Endothelial cell of umbilical vein (primary cell): ENCODE measurements at regions not wholly inside any gene's neighbourhood (a gene's known extent, or its start where the extent isn't known, plus 50 kb on each side); places are given as distances from the start of the nearest gene placed in this dataset.

Experiments
- BruUV-seq: library from RNA; stranded (reverse); fragments of 400-500 nt; replicated peaks from 2 replicates; lab custom pipeline; 2021; lab: Mats Ljungman, UMichigan
- CTCF ChIA-PET: fragments of 300-600, 350-600 bp; sonication (Branson Sonifier 250); formaldehyde crosslinking; loops from one replicate; lab custom pipeline; 2021; ENCODE audit warnings: antibody characterized with exemption, inconsistent platforms; lab: Charles Lee
- POLR2A ChIA-PET: fragments of 300-600, 350-600 bp; sonication (Branson Sonifier 250); formaldehyde crosslinking; loops from one replicate; lab custom pipeline; 2021; ENCODE audit warnings: antibody characterized with exemption, inconsistent platforms; lab: Charles Lee
- DNase-seq: peaks from one replicate; pipeline ENCODE4 v3.0.0-alpha.2; 2011; ENCODE audit warnings: low read depth, low spot score
- FAIRE-seq: peaks from 2 replicates; lab custom pipeline; 2011; peaks lifted over from hg19 to GRCh38; lab: Jason Lieb, UNC
- H2AFZ ChIP-seq: 2 replicates; pipeline ENCODE4 v1.6.0; 2012; ENCODE audit warnings: low read depth, low read length, control low read depth, inconsistent platforms
- H3K27ac ChIP-seq: 2 replicates; pipeline ENCODE4 v1.5.1; 2011; ENCODE audit warnings: low read depth, mild to moderate bottlenecking, control low read depth, low read length, moderate library complexity; ENCODE audit not compliant: insufficient read depth
- H3K27me3 ChIP-seq, 2 experiments: 2 replicates each; pipeline versions ENCODE4 v1.6.0 to v1.6.1; 2011; ENCODE audit warnings: low read length in 2 of 2, mixed read lengths in 1 of 2; ENCODE audit not compliant: control insufficient read depth in 2 of 2, insufficient read depth in 2 of 2
- H3K36me3 ChIP-seq, 2 experiments: 2 replicates in 1 of 2; 3 replicates in 1 of 2; pipeline ENCODE4 v1.5.1; 2011; ENCODE audit warnings: low read length in 2 of 2, mild to moderate bottlenecking in 1 of 2, moderate library complexity in 1 of 2; ENCODE audit not compliant: control insufficient read depth in 2 of 2, insufficient read depth in 2 of 2; ENCODE audit errors: extremely low read depth in 1 of 2
- H3K4me1 ChIP-seq: 3 replicates; pipeline ENCODE4 v1.5.1; 2011; ENCODE audit warnings: mild to moderate bottlenecking, low read length; ENCODE audit not compliant: control insufficient read depth, insufficient read depth; ENCODE audit errors: extremely low read depth
- H3K4me2 ChIP-seq: 2 replicates; pipeline ENCODE4 v1.6.1; 2011; ENCODE audit warnings: low read length, control low read depth, mixed read lengths; ENCODE audit not compliant: insufficient read depth
- H3K4me3 ChIP-seq, 3 experiments: fragments of 200-600 bp in 1 of 3; sonication (generic), shearing (Covaris generic) in 1 of 3; replicated peaks in 1 of 3; 2 replicates each; pipeline ENCODE4 v1.5.1; 2011 to 2016; ENCODE audit warnings: control low read depth in 3 of 3, low read length in 3 of 3, mild to moderate bottlenecking in 2 of 3, inconsistent platforms in 1 of 3, low read depth in 1 of 3, moderate library complexity in 1 of 3; ENCODE audit not compliant: insufficient read depth in 1 of 3
- H3K79me2 ChIP-seq: 2 replicates; pipeline ENCODE4 v1.6.0; 2012; ENCODE audit warnings: low read length, inconsistent platforms; ENCODE audit not compliant: control insufficient read depth, insufficient read depth
- H3K9ac ChIP-seq: replicated peaks from 2 replicates; pipeline ENCODE3; 2011; ENCODE audit warnings: low read length, control low read depth; ENCODE audit not compliant: insufficient read depth; ENCODE audit errors: extremely low read depth
- H3K9me1 ChIP-seq: replicated peaks from 3 replicates; pipeline ENCODE4 v1.6.0; 2011; ENCODE audit warnings: mild to moderate bottlenecking, low read length; ENCODE audit not compliant: control insufficient read depth, insufficient read depth; ENCODE audit errors: extremely low read depth
- H3K9me3 ChIP-seq: replicated peaks from 2 replicates; pipeline ENCODE4 v1.5.1; 2012; ENCODE audit warnings: low read length, inconsistent platforms; ENCODE audit not compliant: control insufficient read depth, insufficient read depth
- H4K20me1 ChIP-seq: replicated peaks from 2 replicates; pipeline ENCODE3; 2011; ENCODE audit warnings: mild to moderate bottlenecking, low read length; ENCODE audit not compliant: control insufficient read depth, insufficient read depth; ENCODE audit errors: extremely low read depth
- GATA2 ChIP-seq: IDR thresholded peaks from 2 replicates; pipeline ENCODE4 v1.7.0; 2011; ENCODE audit warnings: low read depth, mild to moderate bottlenecking, moderate library complexity, mixed read lengths, low read length; ENCODE audit not compliant: insufficient read length, insufficient read depth
- JUN ChIP-seq: IDR thresholded peaks from 2 replicates; pipeline ENCODE4 v1.6.1; 2011; ENCODE audit warnings: borderline replicate concordance, low read depth; ENCODE audit not compliant: insufficient read length, insufficient read depth
- dilution Hi-C: fragments of 300-500 bp; cut with MboI; formaldehyde crosslinking; loops from one replicate; pipeline ENCODE4 v1.15.0; 2019; ENCODE audit warnings: low sequenced_read_pairs; ENCODE audit not compliant: extremely low pct_ligation_motif_present
- intact Hi-C: fragments of 100-400 bp; cut with micrococcal nuclease; formaldehyde crosslinking; loops from one replicate; pipeline ENCODE4 v1.10.0; 2022

- H3K4me3 ChIP-seq = no peak overlapping the region
- dilution Hi-C loops = no loop called here
- H3K9me3 ChIP-seq = no peaks in the 10 kb centered on the region
- DNase-seq = no peak
- CTCF ChIA-PET = no interaction called here
- H3K36me3 ChIP-seq = no peaks in the 10 kb centered on the region
- intact Hi-C loops = no loop called here
- POLR2A ChIA-PET = no interaction called here
- H3K27ac ChIP-seq = no peak overlapping the region
- no peaks in the 10 kb centered on the region for H3K4me1 ChIP-seq
- no peaks in the 10 kb centered on the region for H4K20me1 ChIP-seq
- H3K79me2 ChIP-seq = no peaks in the 10 kb centered on the region
- H2AFZ ChIP-seq = no peak overlapping the region
- H3K9me1 ChIP-seq = no peaks in the 10 kb centered on the region
- H3K4me2 ChIP-seq = no peak overlapping the region
- no peak for FAIRE-seq
- H3K9ac ChIP-seq = no peak overlapping the region
- no peaks in the 10 kb centered on the region for H3K27me3 ChIP-seq
- TF ChIP-seq GATA2 = no peak
- TF ChIP-seq JUN = no peak
- no TSS peak for BruUV-seq
Measured at GRCh38 chr17:54718286-54718685, 182.4 kb upstream of the TOM1L1 start.

- H3K27ac ChIP-seq = no peak overlapping the region
- no peaks in the 10 kb centered on the region for H3K36me3 ChIP-seq
- dilution Hi-C loops = no loop called here
- no peaks in the 10 kb centered on the region for H4K20me1 ChIP-seq
- ChIA-PET CTCF (no interaction called here), POLR2A (no interaction called here)
- intact Hi-C loops = no loop called here
- DNase-seq (no peak), FAIRE-seq (no peak)
- no peak overlapping the region for H2AFZ ChIP-seq
- H3K9me3 ChIP-seq = peaks cover 3% of the 10 kb centered on the region
- no peaks in the 10 kb centered on the region for H3K27me3 ChIP-seq
- H3K4me2 ChIP-seq = no peak overlapping the region
- H3K9me1 ChIP-seq = no peaks in the 10 kb centered on the region
- no TSS peak for BruUV-seq
- H3K4me3 ChIP-seq = no peak overlapping the region
- no peaks in the 10 kb centered on the region for H3K79me2 ChIP-seq
- TF ChIP-seq JUN = no peak
- H3K4me1 ChIP-seq = no peaks in the 10 kb centered on the region
- H3K9ac ChIP-seq = no peak overlapping the region
Measured at GRCh38 chr17:54727624-54728023, 173.0 kb upstream of the TOM1L1 start.
